Fibroblast of lung (primary cell): ENCODE measurements at regions not wholly inside any gene's neighbourhood (a gene's known extent, or its start where the extent isn't known, plus 50 kb on each side); places are given as distances from the start of the nearest gene placed in this dataset.
A peak's percentile ranks its signal among the peaks of the same experiment; 100 is the strongest.

Experiments used
- EZH2 ChIP-seq: IDR thresholded peaks from 2 replicates; pipeline ENCODE4 v1.5.1; 2012; ENCODE audit warnings: low read length, control low read depth, mild to moderate bottlenecking; ENCODE audit errors: missing control alignments
- TF ChIP-seq, protein P1 (sequence below), 2 donors: IDR thresholded peaks in 1 of 2; conservative IDR thresholded peaks in 1 of 2; 1 replicate in 1 of 2; 2 replicates in 1 of 2; pipeline ENCODE4 v1.5.1; 2011 to 2012; ENCODE audit warnings: low read length in 2 of 2, control low read depth in 1 of 2, inconsistent platforms in 1 of 2, low read depth in 1 of 2, mild to moderate bottlenecking in 1 of 2

DNA sequence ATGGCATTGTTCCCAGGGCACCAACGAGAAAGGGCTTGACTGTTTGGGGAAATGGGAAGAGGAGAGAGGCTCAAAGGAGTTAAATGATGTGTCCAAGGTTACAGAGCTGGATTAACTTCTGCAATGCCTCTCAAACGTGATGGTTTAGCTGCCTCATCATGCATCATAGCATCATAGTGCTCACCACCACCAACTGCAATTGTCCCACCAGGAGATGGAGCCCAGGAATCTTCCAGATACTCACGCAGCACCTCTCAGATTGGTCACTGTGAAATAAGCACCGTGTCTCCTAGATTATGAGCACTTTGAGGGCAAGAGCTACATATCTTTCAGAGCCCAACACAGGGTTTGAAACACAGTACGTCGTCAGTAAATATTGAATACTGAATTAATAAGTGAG, 69.2 kb downstream of the PRSS23 start:
- TF ChIP-seq, protein P1, sequence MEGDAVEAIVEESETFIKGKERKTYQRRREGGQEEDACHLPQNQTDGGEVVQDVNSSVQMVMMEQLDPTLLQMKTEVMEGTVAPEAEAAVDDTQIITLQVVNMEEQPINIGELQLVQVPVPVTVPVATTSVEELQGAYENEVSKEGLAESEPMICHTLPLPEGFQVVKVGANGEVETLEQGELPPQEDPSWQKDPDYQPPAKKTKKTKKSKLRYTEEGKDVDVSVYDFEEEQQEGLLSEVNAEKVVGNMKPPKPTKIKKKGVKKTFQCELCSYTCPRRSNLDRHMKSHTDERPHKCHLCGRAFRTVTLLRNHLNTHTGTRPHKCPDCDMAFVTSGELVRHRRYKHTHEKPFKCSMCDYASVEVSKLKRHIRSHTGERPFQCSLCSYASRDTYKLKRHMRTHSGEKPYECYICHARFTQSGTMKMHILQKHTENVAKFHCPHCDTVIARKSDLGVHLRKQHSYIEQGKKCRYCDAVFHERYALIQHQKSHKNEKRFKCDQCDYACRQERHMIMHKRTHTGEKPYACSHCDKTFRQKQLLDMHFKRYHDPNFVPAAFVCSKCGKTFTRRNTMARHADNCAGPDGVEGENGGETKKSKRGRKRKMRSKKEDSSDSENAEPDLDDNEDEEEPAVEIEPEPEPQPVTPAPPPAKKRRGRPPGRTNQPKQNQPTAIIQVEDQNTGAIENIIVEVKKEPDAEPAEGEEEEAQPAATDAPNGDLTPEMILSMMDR (conservative IDR thresholded peaks at IDR 0.05 in 1 of 2, IDR thresholded peaks at IDR 0.05 in 1 of 2; ENCODE audit: low read depth in 1 of 2, low read length in 2 of 2), result peak in 1 of 2 donors; percentile 3
- no peak for TF ChIP-seq EZH2
